ENCODE measurements at regions not wholly inside any gene's neighbourhood (a gene's known extent, or its start where the extent isn't known, plus 50 kb on each side); places are given as distances from the start of the nearest gene placed in this dataset.
"Not testable (repeated sequence)": the region's sequence is repeated elsewhere in the genome, so short reads cannot be mapped to it uniquely, and the experiment has no call there.

DNA sequence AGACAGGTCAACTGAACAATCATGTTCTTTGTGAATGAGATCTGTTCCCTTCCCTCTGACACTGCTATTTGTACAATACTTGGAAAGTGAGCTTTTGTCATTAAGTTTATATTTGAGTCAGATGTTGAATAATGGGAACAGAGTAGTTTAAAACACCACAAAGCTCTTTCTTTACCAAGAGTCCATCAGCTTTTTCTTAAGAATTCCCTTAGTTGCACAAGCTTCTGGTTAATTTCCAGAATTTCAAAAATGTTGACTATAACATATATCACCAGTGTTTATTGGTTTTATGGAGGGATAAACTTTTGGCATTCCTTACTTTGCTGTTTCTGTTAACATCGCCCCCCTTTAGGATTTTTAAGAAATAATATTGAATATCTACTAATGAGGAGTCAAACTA, 403.7 kb downstream of the CCDC85A start:
- H4K20me1 ChIP-seq (ENCODE audit: insufficient read depth, poor library complexity, severe bottlenecking), result no peaks in the 10 kb centered on the region
- H3K27me3 ChIP-seq, result no peaks in the 10 kb centered on the region
- no peaks in the 10 kb centered on the region for H3K79me2 ChIP-seq
- no peaks in the 10 kb centered on the region for H3K9me3 ChIP-seq (ENCODE audit: low read depth)
- DNase-seq (ENCODE audit: low spot score), result no peak
- TF ChIP-seq EZH2 (IDR thresholded peaks at IDR 0.05; ENCODE audit: borderline replicate concordance), result no peak
- no peak for TF ChIP-seq EZH2phosphoT487 (IDR thresholded peaks at IDR 0.05; ENCODE audit: low read depth, severe bottlenecking, unreplicated experiment)
- TF ChIP-seq, protein P1, sequence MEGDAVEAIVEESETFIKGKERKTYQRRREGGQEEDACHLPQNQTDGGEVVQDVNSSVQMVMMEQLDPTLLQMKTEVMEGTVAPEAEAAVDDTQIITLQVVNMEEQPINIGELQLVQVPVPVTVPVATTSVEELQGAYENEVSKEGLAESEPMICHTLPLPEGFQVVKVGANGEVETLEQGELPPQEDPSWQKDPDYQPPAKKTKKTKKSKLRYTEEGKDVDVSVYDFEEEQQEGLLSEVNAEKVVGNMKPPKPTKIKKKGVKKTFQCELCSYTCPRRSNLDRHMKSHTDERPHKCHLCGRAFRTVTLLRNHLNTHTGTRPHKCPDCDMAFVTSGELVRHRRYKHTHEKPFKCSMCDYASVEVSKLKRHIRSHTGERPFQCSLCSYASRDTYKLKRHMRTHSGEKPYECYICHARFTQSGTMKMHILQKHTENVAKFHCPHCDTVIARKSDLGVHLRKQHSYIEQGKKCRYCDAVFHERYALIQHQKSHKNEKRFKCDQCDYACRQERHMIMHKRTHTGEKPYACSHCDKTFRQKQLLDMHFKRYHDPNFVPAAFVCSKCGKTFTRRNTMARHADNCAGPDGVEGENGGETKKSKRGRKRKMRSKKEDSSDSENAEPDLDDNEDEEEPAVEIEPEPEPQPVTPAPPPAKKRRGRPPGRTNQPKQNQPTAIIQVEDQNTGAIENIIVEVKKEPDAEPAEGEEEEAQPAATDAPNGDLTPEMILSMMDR (IDR thresholded peaks at IDR 0.05; ENCODE audit: poor library complexity), result no peak
- H3K9me2 ChIP-seq (replicated peaks; ENCODE audit: insufficient read depth), result no peaks in the 10 kb centered on the region
- H2AFZ ChIP-seq, result no peak overlapping the region
- no peak overlapping the region for H3K4me2 ChIP-seq
- no peaks in the 10 kb centered on the region for H3K4me1 ChIP-seq (ENCODE audit: insufficient read depth)
- no peak overlapping the region for H3K27ac ChIP-seq
- H3K4me3 ChIP-seq, result no peak overlapping the region
- 83% methylated on average over 1 of the region's 1 CpG for WGBS (ENCODE audit: low lambda C conversion rate, missing lambda C conversion rate)
- no peaks in the 10 kb centered on the region for H3K36me3 ChIP-seq (replicated peaks; ENCODE audit: insufficient read depth, low read depth)

- no peaks in the 10 kb centered on the region for H4K20me1 ChIP-seq (ENCODE audit: insufficient read depth, poor library complexity, severe bottlenecking)
- H3K9me2 ChIP-seq (replicated peaks; ENCODE audit: insufficient read depth), result no peaks in the 10 kb centered on the region
- WGBS (ENCODE audit: low lambda C conversion rate, missing lambda C conversion rate), result 77% methylated on average over 1 of the region's 1 CpG
- H3K9me3 ChIP-seq (ENCODE audit: low read depth), result no peaks in the 10 kb centered on the region
- no peaks in the 10 kb centered on the region for H3K4me1 ChIP-seq (ENCODE audit: insufficient read depth)
- no peaks in the 10 kb centered on the region for H3K79me2 ChIP-seq
- H3K27me3 ChIP-seq, result no peaks in the 10 kb centered on the region
- H2AFZ ChIP-seq, result no peak overlapping the region
- no peak overlapping the region for H3K27ac ChIP-seq
- no peak overlapping the region for H3K4me2 ChIP-seq
- no peaks in the 10 kb centered on the region for H3K36me3 ChIP-seq (replicated peaks; ENCODE audit: insufficient read depth, low read depth)
- no peak for DNase-seq (ENCODE audit: low spot score)
- TF ChIP-seq, protein P1 (IDR thresholded peaks at IDR 0.05; ENCODE audit: poor library complexity), result no peak
- TF ChIP-seq EZH2 (IDR thresholded peaks at IDR 0.05; ENCODE audit: borderline replicate concordance), result no peak
- TF ChIP-seq EZH2phosphoT487 (IDR thresholded peaks at IDR 0.05; ENCODE audit: low read depth, severe bottlenecking, unreplicated experiment), result no peak
- H3K4me3 ChIP-seq, result no peak overlapping the region
Measured at GRCh38 chr2:56589194-56589593, 405.4 kb downstream of the CCDC85A start.

DNA sequence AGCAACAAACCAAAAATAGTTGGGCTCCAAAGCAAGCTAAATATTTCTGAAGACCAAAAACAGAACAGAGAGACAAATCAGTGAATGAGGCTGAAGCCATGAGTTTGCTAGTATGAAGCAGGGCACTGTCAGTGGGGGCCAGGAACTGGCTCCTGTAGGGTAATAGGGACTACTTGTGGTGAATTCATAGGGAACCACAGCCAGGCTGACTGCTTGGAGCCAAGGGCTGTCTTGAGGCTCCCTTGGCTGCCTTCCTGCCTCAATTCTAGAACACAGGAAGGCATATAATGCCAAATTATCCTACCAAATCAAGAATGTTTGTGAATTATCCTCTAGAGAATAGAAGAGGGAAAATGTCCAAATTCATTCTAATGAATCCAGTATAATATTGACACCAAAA, 406.0 kb downstream of the CCDC85A start:
- H3K79me2 ChIP-seq, result no peaks in the 10 kb centered on the region
- no peaks in the 10 kb centered on the region for H4K20me1 ChIP-seq (ENCODE audit: insufficient read depth, poor library complexity, severe bottlenecking)
- no peaks in the 10 kb centered on the region for H3K36me3 ChIP-seq (replicated peaks; ENCODE audit: insufficient read depth, low read depth)
- no peaks in the 10 kb centered on the region for H3K4me1 ChIP-seq (ENCODE audit: insufficient read depth)
- no peak for DNase-seq (ENCODE audit: low spot score)
- no peak overlapping the region for H3K4me2 ChIP-seq
- H3K9me3 ChIP-seq (ENCODE audit: low read depth), result no peaks in the 10 kb centered on the region
- H2AFZ ChIP-seq, result no peak overlapping the region
- TF ChIP-seq, protein P1 (IDR thresholded peaks at IDR 0.05; ENCODE audit: poor library complexity), result no peak
- TF ChIP-seq EZH2 (IDR thresholded peaks at IDR 0.05; ENCODE audit: borderline replicate concordance), result no peak
- no peak for TF ChIP-seq EZH2phosphoT487 (IDR thresholded peaks at IDR 0.05; ENCODE audit: low read depth, severe bottlenecking, unreplicated experiment)
- no peaks in the 10 kb centered on the region for H3K9me2 ChIP-seq (replicated peaks; ENCODE audit: insufficient read depth)
- no peaks in the 10 kb centered on the region for H3K27me3 ChIP-seq
- H3K4me3 ChIP-seq, result no peak overlapping the region
- no peak overlapping the region for H3K27ac ChIP-seq

DNA sequence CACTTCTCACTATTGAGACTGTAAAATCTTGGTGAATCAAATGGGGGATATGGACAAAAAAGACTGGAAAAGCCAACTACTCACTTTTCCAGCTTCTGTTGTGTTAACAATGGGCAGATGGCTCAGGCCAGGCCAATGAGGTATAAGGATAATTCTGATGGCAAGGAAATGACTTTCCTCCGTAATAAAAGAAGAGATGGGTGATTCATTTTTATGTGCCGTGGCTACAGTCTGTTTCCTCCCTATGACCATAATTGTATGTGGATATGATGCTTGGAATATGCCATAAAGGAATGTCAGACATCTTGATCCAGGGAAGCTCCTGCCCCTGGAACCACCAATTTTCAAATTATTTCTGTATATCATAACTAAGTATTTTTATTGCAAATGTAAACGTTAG, 406.8 kb downstream of the CCDC85A start:
- Histone ChIP-seq H4K20me1 (ENCODE audit: insufficient read depth, poor library complexity, severe bottlenecking) (no peaks in the 10 kb centered on the region), H3K9me2 (replicated peaks; ENCODE audit: insufficient read depth) (no peaks in the 10 kb centered on the region), H3K79me2 (no peaks in the 10 kb centered on the region), H3K4me2 (no peak overlapping the region), H3K36me3 (replicated peaks; ENCODE audit: insufficient read depth, low read depth) (no peaks in the 10 kb centered on the region), H2AFZ (no peak overlapping the region), H3K27ac (no peak overlapping the region), H3K27me3 (no peaks in the 10 kb centered on the region), H3K4me1 (ENCODE audit: insufficient read depth) (no peaks in the 10 kb centered on the region), H3K4me3 (no peak overlapping the region), H3K9me3 (ENCODE audit: low read depth) (no peaks in the 10 kb centered on the region)
- TF ChIP-seq, protein P1 (IDR thresholded peaks at IDR 0.05; ENCODE audit: poor library complexity), result no peak
- TF ChIP-seq EZH2 (IDR thresholded peaks at IDR 0.05; ENCODE audit: borderline replicate concordance), result no peak
- no peak for TF ChIP-seq EZH2phosphoT487 (IDR thresholded peaks at IDR 0.05; ENCODE audit: low read depth, severe bottlenecking, unreplicated experiment)
- WGBS (ENCODE audit: low lambda C conversion rate, missing lambda C conversion rate), result 61% methylated on average over 3 of the region's 3 CpGs
- no peak for DNase-seq (ENCODE audit: low spot score)

DNA sequence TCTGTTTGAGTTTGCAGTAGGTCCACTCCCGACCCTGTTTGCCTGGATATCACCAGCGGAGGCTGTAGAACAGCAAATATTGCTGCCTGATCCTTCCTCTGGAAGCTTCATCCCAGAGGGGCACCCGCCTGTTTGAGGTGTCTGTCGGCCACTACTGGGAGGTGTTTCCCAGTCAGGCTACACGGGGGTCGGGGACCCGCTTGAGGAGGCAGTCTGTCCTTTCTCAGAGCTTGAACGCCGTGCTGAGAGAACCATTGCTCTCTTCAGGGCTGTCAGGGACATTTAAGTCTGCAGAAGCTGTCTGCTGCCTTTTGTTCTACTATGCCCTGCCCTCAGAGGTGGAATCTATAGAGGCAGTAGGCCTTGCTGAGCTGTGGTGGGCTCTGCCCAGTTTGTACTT, 422.3 kb downstream of the CCDC85A start:
- not testable (repeated sequence) for H3K27ac ChIP-seq
- 83% methylated on average over 9 of the region's 9 CpGs for WGBS (ENCODE audit: low lambda C conversion rate, missing lambda C conversion rate)

More for the DNA sequence above, 422.3 kb downstream of the CCDC85A start:
- not testable (repeated sequence) for H3K79me2 ChIP-seq; H3K4me1 ChIP-seq (ENCODE audit: insufficient read depth); H2AFZ ChIP-seq; H3K4me2 ChIP-seq; DNase-seq (ENCODE audit: low spot score); H3K27me3 ChIP-seq; H4K20me1 ChIP-seq (ENCODE audit: insufficient read depth, poor library complexity, severe bottlenecking); H3K4me3 ChIP-seq; H3K9me3 ChIP-seq (ENCODE audit: low read depth); H3K9me2 ChIP-seq (replicated peaks; ENCODE audit: insufficient read depth); H3K36me3 ChIP-seq (replicated peaks; ENCODE audit: insufficient read depth, low read depth)

All from hepatocyte (in vitro differentiated cells).